ENCODE measurements at regions not wholly inside any gene's neighbourhood (a gene's known extent, or its start where the extent isn't known, plus 50 kb on each side); places are given as distances from the start of the nearest gene placed in this dataset.

DNA sequence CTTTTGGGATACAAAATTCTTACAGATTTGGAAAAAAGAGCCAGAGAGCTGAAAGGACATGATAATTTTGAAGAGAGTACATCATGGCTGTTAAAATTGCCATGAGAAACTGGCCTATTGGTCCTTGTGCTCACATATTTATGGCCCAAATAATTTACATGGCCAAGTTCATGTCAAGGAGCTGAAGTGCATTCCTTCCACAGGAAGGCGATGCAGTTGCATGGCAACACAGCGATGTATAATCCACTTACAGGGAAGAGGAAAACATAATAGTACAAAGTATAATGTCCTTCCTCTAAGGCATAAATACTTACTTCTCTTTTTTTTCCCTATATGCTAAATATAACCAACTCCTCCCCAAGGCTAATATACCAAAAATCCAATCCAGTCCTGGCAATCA, 914.5 kb upstream of the AGA start:
- no peaks in the 10 kb centered on the region for H3K79me1 ChIP-seq (ENCODE audit: low read depth, low read length)
- no peak overlapping the region for H2BK15ac ChIP-seq (ENCODE audit: low read length)
- no peaks in the 10 kb centered on the region for H3K27me3 ChIP-seq (ENCODE audit: control insufficient read depth in 3 of 3, insufficient read depth in 3 of 3, low read depth in 1 of 3, low read length in 3 of 3)
- H3K18ac ChIP-seq (ENCODE audit: low read length), result no peak overlapping the region
- no CpG with 5 or more reads among the region's 2 CpGs for WGBS, 2 donors (ENCODE audit: extremely low coverage in 2 of 2, insufficient read length in 2 of 2, insufficient replicate concordance in 1 of 2)
- no peak overlapping the region for H2AFZ ChIP-seq (ENCODE audit: low read length)
- no peak overlapping the region for H4K91ac ChIP-seq (ENCODE audit: low read depth, low read length, poor library complexity)
- H3K9me3 ChIP-seq (replicated peaks in 1 of 2; ENCODE audit: control insufficient read depth in 2 of 2, insufficient read depth in 1 of 2, low read depth in 1 of 2, low read length in 2 of 2), result no peaks in the 10 kb centered on the region
- H3K4ac ChIP-seq (ENCODE audit: low read length), result no peak overlapping the region
- no peak overlapping the region for H3K9ac ChIP-seq (ENCODE audit: low read depth, low read length, poor library complexity)
- H3K4me1 ChIP-seq (ENCODE audit: control insufficient read depth in 2 of 2, insufficient read depth in 1 of 2, low read depth in 1 of 2, low read length in 2 of 2), result no peaks in the 10 kb centered on the region
- H3K14ac ChIP-seq (ENCODE audit: low read length), result no peak overlapping the region
- H3K27ac ChIP-seq (replicated peaks; ENCODE audit: low read length), result no peak overlapping the region
- no peak overlapping the region for H2BK120ac ChIP-seq (ENCODE audit: low read depth, low read length)
- H2AK5ac ChIP-seq (ENCODE audit: low read depth, low read length), result no peak overlapping the region
- H3K4me3 ChIP-seq (ENCODE audit: low read length in 2 of 2), result no peak overlapping the region
- H3K23ac ChIP-seq (ENCODE audit: low read depth, low read length, poor library complexity), result no peak overlapping the region
- H3K36me3 ChIP-seq (replicated peaks in 1 of 2; ENCODE audit: control insufficient read depth in 2 of 2, insufficient read depth in 2 of 2, low read length in 2 of 2), result no peaks in the 10 kb centered on the region
- H4K8ac ChIP-seq (ENCODE audit: low read depth, low read length), result no peak overlapping the region
- no peak overlapping the region for H2BK12ac ChIP-seq (ENCODE audit: low read length)
- H3K4me2 ChIP-seq (ENCODE audit: insufficient read depth, low read length, poor library complexity, severe bottlenecking), result no peak overlapping the region
- H2BK5ac ChIP-seq (ENCODE audit: low read length), result no peak overlapping the region
- no peak for DNase-seq (ENCODE audit: low spot score)

DNA sequence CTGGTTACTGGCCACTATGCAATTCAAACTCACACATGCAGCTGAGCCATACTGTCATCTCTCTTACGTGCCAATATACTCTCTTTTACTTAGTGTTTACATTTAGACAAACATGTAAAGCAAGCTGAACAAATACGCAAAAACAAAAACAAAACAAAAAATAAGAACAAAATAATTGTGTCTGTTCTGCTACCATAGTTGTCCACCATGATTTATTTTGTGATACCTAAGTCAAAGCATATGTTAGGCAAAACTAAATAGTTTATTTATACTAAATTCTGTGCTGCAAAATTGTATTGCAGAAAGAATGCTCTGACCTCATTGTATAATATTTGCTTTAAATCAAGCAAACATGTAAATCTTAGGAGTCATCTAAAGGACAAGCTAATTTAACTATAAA, 943.2 kb upstream of the AGA start:
- H2BK12ac ChIP-seq (ENCODE audit: low read length), result no peak overlapping the region
- no peak for DNase-seq (ENCODE audit: low spot score)
- no peak overlapping the region for H3K4me2 ChIP-seq (ENCODE audit: insufficient read depth, low read length, poor library complexity, severe bottlenecking)
- no peak overlapping the region for H3K9ac ChIP-seq (ENCODE audit: low read depth, low read length, poor library complexity)
- no peaks in the 10 kb centered on the region for H3K79me1 ChIP-seq (ENCODE audit: low read depth, low read length)
- H3K4ac ChIP-seq (ENCODE audit: low read length), result no peak overlapping the region
- H3K36me3 ChIP-seq (replicated peaks in 1 of 2; ENCODE audit: control insufficient read depth in 2 of 2, insufficient read depth in 2 of 2, low read length in 2 of 2), result no peaks in the 10 kb centered on the region
- H3K27me3 ChIP-seq (ENCODE audit: control insufficient read depth in 3 of 3, insufficient read depth in 3 of 3, low read depth in 1 of 3, low read length in 3 of 3), result no peaks in the 10 kb centered on the region
- no peaks in the 10 kb centered on the region for H3K4me1 ChIP-seq (ENCODE audit: control insufficient read depth in 2 of 2, insufficient read depth in 1 of 2, low read depth in 1 of 2, low read length in 2 of 2)
- no peak overlapping the region for H3K27ac ChIP-seq (replicated peaks; ENCODE audit: low read length)
- WGBS, 2 donors (ENCODE audit: extremely low coverage in 2 of 2, insufficient read length in 2 of 2, insufficient replicate concordance in 1 of 2), result no CpG with 5 or more reads among the region's 2 CpGs
- H4K8ac ChIP-seq (ENCODE audit: low read depth, low read length), result no peak overlapping the region
- no peak overlapping the region for H2BK15ac ChIP-seq (ENCODE audit: low read length)
- no peak overlapping the region for H3K18ac ChIP-seq (ENCODE audit: low read length)
- no peak overlapping the region for H4K91ac ChIP-seq (ENCODE audit: low read depth, low read length, poor library complexity)
- no peak overlapping the region for H2BK5ac ChIP-seq (ENCODE audit: low read length)
- no peak overlapping the region for H3K4me3 ChIP-seq (ENCODE audit: low read length in 2 of 2)
- H2AFZ ChIP-seq (ENCODE audit: low read length), result no peak overlapping the region
- no peak overlapping the region for H3K14ac ChIP-seq (ENCODE audit: low read length)
- no peaks in the 10 kb centered on the region for H3K9me3 ChIP-seq (replicated peaks in 1 of 2; ENCODE audit: control insufficient read depth in 2 of 2, insufficient read depth in 1 of 2, low read depth in 1 of 2, low read length in 2 of 2)
- no peak overlapping the region for H2AK5ac ChIP-seq (ENCODE audit: low read depth, low read length)
- H3K23ac ChIP-seq (ENCODE audit: low read depth, low read length, poor library complexity), result no peak overlapping the region
- H2BK120ac ChIP-seq (ENCODE audit: low read depth, low read length), result no peak overlapping the region

DNA sequence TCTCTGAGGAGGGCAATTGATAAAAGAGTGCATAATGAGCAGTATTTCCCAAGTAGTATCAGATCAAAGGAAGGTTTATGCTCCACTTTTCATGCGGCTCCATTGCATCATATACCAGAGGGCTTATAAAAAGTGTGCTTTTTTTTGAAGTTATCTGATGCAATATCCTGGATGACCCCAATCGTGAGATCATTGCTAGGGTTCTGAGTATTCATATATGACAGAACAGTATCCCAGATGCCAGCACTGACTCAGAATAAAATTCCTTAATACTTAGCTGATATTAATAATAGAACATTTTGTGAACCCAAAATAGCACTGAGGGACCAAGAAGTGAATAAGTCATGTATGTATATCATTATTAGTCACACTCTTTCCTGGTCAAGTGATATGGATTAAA, 945.5 kb upstream of the AGA start:
- Histone ChIP-seq H3K9me3 (replicated peaks in 1 of 2; ENCODE audit: control insufficient read depth in 2 of 2, insufficient read depth in 1 of 2, low read depth in 1 of 2, low read length in 2 of 2) (no peaks in the 10 kb centered on the region), H3K4me3 (ENCODE audit: low read length in 2 of 2) (no peak overlapping the region), H2BK5ac (ENCODE audit: low read length) (no peak overlapping the region), H2BK15ac (ENCODE audit: low read length) (no peak overlapping the region), H2AFZ (ENCODE audit: low read length) (no peak overlapping the region), H2BK12ac (ENCODE audit: low read length) (no peak overlapping the region), H2BK120ac (ENCODE audit: low read depth, low read length) (no peak overlapping the region), H3K36me3 (replicated peaks in 1 of 2; ENCODE audit: control insufficient read depth in 2 of 2, insufficient read depth in 2 of 2, low read length in 2 of 2) (no peaks in the 10 kb centered on the region), H2AK5ac (ENCODE audit: low read depth, low read length) (no peak overlapping the region), H4K8ac (ENCODE audit: low read depth, low read length) (no peak overlapping the region), H3K4me2 (ENCODE audit: insufficient read depth, low read length, poor library complexity, severe bottlenecking) (no peak overlapping the region), H3K79me1 (ENCODE audit: low read depth, low read length) (no peaks in the 10 kb centered on the region), H3K14ac (ENCODE audit: low read length) (no peak overlapping the region), H3K4ac (ENCODE audit: low read length) (no peak overlapping the region), H3K18ac (ENCODE audit: low read length) (no peak overlapping the region), H3K27me3 (ENCODE audit: control insufficient read depth in 3 of 3, insufficient read depth in 3 of 3, low read depth in 1 of 3, low read length in 3 of 3) (no peaks in the 10 kb centered on the region), H3K4me1 (ENCODE audit: control insufficient read depth in 2 of 2, insufficient read depth in 1 of 2, low read depth in 1 of 2, low read length in 2 of 2) (no peaks in the 10 kb centered on the region), H4K91ac (ENCODE audit: low read depth, low read length, poor library complexity) (no peak overlapping the region), H3K9ac (ENCODE audit: low read depth, low read length, poor library complexity) (no peak overlapping the region), H3K27ac (replicated peaks; ENCODE audit: low read length) (no peak overlapping the region), H3K23ac (ENCODE audit: low read depth, low read length, poor library complexity) (no peak overlapping the region)
- DNase-seq (ENCODE audit: low spot score), result no peak
- no CpG with 5 or more reads among the region's 2 CpGs for WGBS, 2 donors (ENCODE audit: extremely low coverage in 2 of 2, insufficient read length in 2 of 2, insufficient replicate concordance in 1 of 2)

DNA sequence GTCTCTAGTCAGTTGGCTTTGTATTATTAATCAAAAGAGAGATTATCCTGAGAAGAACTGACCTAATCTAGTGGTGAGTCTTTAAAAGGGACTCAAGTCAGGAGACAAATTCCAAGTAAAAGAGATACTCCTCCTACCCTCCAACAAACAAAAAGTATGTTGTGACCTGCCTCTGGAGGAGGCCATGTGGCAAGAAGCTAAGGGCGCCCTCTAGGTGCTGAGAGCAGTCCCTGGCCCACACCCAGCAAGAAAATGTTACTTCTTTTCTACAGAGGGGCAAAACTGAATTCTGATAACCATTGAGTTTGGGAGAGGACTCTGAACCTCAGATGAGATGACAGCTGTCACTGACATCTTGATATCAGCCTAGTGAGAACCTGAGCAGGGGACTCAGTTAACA, 953.6 kb upstream of the AGA start:
- Histone ChIP-seq H3K4me2 (ENCODE audit: insufficient read depth, low read length, poor library complexity, severe bottlenecking) (no peak overlapping the region), H3K14ac (ENCODE audit: low read length) (no peak overlapping the region), H2BK5ac (ENCODE audit: low read length) (no peak overlapping the region), H3K9ac (ENCODE audit: low read depth, low read length, poor library complexity) (no peak overlapping the region), H3K4me3 (ENCODE audit: low read length in 2 of 2) (peak overlapping the region in 1 of 2 donors; percentile 41), H2AK5ac (ENCODE audit: low read depth, low read length) (no peak overlapping the region), H3K9me3 (replicated peaks in 1 of 2; ENCODE audit: control insufficient read depth in 2 of 2, insufficient read depth in 1 of 2, low read depth in 1 of 2, low read length in 2 of 2) (no peaks in the 10 kb centered on the region), H3K4me1 (ENCODE audit: control insufficient read depth in 2 of 2, insufficient read depth in 1 of 2, low read depth in 1 of 2, low read length in 2 of 2) (no peaks in the 10 kb centered on the region), H3K18ac (ENCODE audit: low read length) (no peak overlapping the region), H3K27me3 (ENCODE audit: control insufficient read depth in 3 of 3, insufficient read depth in 3 of 3, low read depth in 1 of 3, low read length in 3 of 3) (no peaks in the 10 kb centered on the region), H2BK12ac (ENCODE audit: low read length) (no peak overlapping the region), H3K27ac (replicated peaks; ENCODE audit: low read length) (no peak overlapping the region), H3K36me3 (replicated peaks in 1 of 2; ENCODE audit: control insufficient read depth in 2 of 2, insufficient read depth in 2 of 2, low read length in 2 of 2) (no peaks in the 10 kb centered on the region), H2AFZ (ENCODE audit: low read length) (no peak overlapping the region), H4K8ac (ENCODE audit: low read depth, low read length) (no peak overlapping the region), H4K91ac (ENCODE audit: low read depth, low read length, poor library complexity) (no peak overlapping the region), H2BK120ac (ENCODE audit: low read depth, low read length) (no peak overlapping the region), H3K79me1 (ENCODE audit: low read depth, low read length) (no peaks in the 10 kb centered on the region), H3K23ac (ENCODE audit: low read depth, low read length, poor library complexity) (no peak overlapping the region), H2BK15ac (ENCODE audit: low read length) (no peak overlapping the region), H3K4ac (ENCODE audit: low read length) (no peak overlapping the region)
- no CpG with 5 or more reads among the region's 1 CpG for WGBS, 2 donors (ENCODE audit: extremely low coverage in 2 of 2, insufficient read length in 2 of 2, insufficient replicate concordance in 1 of 2)
- DNase-seq (ENCODE audit: low spot score), result no peak

Measured in neuronal stem cell (in vitro differentiated cells).